ENCODE measurements at regions not wholly inside any gene's neighbourhood (a gene's known extent, or its start where the extent isn't known, plus 50 kb on each side); places are given as distances from the start of the nearest gene placed in this dataset.

DNA sequence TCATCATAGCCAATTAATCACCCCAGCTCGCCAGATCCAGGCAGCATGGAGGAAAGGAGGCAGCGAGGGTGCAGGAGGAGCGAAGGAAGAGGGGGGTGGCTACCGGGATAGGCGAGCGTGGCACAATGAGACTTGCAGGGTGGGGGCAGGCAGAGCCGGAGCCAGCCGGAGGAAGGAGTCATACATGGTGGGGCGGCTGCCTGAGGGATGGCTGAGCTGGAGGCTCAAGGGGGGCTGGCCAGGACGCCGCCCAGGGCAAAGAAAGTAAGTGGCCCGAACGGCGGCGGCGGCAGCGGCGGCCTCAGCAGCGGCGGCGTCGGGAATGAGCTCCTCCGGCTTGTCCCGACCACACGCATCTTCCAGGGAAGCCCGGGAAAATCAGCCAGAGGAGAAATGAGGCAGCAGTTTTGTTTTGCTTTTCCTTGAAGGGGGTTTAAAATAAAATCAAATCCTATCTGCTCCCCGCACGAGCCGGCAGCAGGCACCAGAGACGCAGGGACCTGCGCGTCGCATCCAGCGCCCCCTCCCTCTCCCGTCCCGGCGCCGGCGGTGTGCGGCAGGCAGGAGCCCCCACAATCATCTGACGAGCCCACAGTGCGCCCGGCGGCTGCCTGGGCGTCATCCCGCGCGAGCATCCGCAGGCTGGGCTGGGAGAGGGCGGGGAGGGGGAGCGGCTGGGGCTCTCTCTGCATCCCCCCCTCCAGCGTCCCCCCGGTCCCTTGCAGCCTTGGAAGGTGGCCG, 263.6 kb downstream of the CTTN start:
- DNase-seq = no peak

- no peak for DNase-seq
These were observed 264.4 kb downstream of the CTTN start for GRCh38 chr11:70662691-70663098.

- no peak for DNase-seq
These were observed 265.5 kb downstream of the CTTN start for GRCh38 chr11:70663815-70664214.

GRCh38 chr11:70666311-70666710, 268.0 kb downstream of the CTTN start:
- DNase-seq = no peak

DNA sequence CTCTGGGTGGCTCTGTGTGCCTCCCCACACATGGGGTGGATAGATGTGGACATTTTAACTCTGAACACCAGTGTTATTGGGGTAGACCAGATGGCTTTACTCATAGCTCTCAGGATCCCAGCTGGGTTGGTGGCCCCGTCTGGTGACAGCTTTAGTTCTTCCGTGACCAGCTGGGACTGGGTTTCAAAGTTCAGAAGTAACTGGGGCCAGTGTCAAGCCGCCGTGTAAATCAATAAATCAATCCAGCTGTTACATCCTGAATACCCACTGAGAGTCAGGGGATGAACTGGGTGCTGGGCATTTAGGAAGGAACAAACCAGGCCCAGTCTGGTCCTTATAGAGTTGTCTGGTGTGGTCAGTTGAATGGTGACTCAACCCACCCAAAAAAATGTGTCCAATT, 269.4 kb downstream of the CTTN start:
- DNase-seq = no peak

DNA sequence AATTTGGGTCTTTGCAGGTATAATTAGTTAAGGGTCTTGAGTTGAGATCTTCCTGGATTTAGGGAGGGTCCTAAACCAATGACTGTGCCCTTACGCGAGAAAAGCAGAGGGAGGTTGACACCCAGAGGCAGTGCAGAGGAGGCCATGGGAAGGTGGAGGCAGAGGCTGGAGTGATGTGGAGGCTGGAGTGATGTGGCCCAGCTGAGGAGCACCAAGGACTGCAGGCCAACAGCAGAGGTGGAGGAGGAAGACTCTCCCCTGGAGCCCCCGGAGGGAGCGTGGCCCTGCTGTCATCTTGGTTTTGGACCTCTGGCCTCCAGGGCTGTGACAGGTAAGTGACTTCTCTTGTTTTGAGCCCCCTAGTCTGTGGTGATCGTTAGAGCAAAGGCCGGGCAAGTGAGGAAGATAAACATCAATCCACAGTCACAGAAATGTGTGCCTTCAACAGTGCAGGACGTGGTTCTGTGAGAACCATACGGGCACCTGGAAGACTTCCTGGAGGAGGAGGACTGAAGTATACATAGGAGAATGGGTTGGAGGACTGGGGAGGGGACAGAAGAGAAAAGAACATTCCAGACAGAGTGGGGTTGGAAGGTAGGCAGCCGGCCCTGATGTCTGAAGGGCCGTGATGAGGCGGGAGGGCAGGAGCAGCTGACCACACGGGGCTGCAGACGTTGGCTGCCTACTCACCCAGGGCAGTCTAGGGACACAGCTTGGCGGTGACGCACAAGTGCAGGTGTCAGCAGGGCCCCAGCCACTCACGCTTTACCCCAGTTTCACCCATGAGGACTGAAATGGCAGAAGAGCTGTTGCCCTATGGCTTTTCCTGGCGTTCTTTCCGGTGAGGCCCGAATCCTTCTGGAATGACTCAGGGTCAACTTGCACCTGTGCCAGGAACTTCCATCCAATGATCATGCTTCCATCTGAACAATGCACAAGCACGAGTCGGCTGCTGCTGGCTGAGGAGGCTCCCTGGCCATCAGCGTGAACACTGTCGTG, 270.2 kb downstream of the CTTN start:
- DNase-seq = no peak

- DNase-seq = no peak
These were observed 271.0 kb downstream of the CTTN start for GRCh38 chr11:70669281-70669680.

- no peak for DNase-seq
These were observed 271.7 kb downstream of the CTTN start for GRCh38 chr11:70669871-70670675.

GRCh38 chr11:70670676-70671034, 272.3 kb downstream of the CTTN start:
- DNase-seq = no peak

GRCh38 chr11:70671083-70671482, 272.8 kb downstream of the CTTN start:
- no peak for DNase-seq

DNA sequence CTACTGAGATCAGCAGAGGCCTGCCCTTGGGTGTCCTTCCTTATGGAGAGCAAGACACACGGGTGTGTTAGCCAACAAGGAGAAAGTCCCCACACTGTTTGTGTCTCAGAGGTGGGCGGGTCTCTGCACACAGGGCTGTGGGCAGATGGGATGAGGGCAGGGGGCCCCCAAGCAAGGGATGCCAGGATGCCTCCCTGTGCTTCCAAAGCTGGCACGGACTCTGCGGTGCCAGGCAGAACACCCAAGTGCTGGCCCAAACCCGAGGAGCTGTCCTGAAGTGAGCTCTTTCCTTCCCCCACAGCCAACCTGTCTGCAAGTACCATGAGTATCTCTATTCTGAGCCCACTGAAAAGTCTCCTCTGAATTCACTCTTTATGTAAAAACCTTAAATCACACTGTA, 273.3 kb downstream of the CTTN start:
- DNase-seq = no peak

- DNase-seq = no peak
These were observed 274.8 kb downstream of the CTTN start for GRCh38 chr11:70672991-70673653.

DNA sequence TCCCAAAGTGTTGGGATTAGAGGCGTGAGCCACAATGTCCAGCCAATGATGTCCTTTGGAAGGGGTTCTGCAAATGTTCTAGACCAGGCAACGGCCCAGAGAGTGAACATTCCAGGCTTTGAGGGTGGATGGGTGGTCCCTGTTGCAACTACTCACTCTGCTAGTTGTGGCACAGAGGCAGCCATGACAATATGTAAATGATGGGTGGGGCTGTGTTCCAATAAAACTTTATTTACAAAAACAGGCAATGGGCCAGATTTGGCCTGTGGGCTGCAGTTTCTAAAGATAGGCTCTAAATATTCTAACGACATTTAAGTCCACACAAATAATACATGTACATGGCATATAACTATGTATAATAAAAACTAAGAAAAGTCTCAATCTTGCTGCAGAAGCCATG, 276.3 kb downstream of the CTTN start:
- no peak for DNase-seq

- DNase-seq = peak; percentile 21
These were observed 277.5 kb downstream of the CTTN start for GRCh38 chr11:70675697-70676374.

- DNase-seq = no peak
These were observed 279.0 kb downstream of the CTTN start for GRCh38 chr11:70677232-70677916.

DNA sequence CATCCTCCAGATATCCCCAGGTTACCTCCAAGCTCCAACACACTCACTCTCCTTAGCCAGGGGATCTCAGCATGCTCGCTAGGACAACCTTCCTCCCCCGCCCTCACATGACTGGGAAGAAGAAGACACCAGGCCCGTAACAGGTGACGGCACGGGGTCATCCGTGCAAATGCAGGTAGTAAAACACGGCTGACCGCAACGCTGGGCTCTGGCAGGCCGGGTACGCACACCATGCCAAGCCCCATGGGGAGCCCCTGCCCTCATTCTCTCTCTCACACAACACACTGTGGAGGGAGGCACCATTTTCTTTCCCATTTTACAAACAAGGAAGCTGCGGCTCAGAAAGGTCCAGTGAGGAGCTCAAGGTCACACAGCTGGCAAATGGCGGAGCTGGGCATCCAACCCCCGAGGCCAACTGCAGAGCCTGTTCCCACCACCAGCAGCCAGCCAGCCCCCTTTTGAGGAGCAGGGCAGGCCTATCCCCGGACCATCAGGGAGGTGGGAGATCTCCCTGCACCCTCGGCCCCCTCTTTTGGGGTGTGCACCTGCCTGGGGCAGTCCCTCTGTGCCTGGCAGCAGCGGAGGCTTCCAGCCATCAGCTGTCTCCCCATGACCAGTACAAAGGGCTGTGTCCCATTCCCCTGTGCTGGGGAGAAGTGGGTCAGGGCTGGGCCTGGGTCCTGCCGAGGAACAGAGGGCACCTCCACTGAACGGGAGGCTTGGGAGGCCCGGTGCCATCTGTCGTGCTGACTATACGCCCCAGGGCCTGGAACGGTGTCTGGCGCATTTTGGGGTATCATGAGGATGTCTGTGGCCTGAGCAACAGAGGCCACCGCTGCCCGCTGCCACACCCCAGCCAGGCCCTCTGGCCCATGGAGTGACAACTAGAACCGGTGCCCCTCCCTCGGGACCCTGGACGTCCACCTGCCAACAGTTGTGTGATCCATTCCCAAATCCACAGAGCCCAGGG, 280.9 kb downstream of the CTTN start:
- DNase-seq = no peak

DNA sequence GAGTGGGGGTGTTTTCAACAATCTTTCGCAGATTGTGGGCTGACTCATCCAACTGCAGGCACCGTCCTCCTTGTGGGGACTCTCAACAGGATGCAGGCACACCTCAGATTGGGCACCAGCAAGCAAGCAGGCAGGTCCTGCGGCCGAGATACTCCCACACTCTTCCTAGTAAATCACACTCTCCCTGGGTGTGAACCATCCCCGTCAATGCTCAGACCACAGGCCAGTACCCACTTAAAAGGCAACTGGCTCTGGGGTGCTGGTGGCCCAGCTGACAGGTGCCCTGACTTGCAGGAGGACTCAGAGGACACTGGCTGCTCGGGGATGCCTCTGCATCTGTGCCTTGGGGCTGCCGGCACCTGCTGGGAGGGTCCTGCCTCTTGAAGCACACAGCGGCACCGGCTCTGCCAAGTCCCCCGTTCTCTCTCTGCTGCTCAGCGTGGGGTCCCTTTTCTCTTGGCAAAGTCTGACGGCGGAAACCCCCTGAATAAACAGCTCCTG, 282.5 kb downstream of the CTTN start:
- DNase-seq = no peak

DNA sequence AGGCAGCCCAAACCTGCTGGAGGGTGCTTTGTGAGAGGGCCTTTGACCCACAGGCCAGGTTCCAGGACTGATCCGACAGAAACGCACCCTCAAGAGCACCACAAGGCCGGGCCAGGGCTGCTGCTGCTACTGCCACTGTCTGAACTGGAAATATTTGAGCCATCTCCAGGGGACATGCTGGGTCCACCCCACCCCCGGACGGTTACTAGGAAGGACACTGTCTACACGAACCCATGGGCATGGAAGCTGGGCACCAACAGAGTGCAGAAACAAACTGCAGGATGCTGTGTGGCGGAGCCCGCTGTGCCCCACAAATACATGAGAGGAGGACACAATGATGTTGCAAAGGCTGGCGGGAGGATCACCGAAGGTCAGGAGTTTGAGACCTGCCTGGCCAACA, 283.7 kb downstream of the CTTN start:
- no peak for DNase-seq

DNA sequence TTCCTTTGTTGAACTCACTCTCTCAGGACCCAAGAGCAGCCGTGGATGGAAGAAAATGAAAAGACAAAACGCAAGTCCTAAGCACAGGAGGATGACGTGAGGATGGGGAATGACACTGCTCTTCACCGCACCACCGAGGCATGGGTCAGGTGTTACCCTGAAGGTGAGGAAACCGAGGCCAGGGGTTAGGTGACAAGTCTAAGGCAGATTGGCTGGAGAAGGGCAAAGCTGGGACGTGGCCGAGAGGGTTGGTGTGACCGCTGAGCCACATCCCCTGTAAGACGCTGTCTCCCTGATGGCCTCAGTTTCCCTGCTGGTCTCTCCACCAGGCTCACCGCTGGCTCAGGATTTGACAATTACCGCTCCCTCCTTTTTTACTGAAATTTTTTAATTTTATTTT, 284.4 kb downstream of the CTTN start:
- DNase-seq = no peak

DNA sequence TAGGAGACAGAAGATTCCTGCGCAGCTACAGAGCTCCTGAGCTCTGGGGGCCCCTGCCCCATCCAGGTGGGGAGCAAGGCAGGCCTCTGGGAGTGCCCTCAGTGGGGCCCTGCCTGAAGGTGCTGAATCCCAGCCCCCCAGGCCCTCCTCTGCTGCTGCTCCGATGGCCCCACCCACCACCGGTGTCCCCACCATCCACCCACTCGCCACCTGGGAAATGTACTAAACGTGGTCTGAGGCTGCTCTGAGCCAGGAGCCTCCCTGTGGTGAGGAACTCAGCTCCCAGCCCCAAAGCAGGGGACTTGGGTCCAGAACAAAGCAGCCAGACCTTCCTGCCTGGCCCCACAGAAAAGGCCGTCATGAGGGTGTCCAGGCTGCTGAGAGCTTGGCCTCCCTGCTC, 289.4 kb downstream of the CTTN start:
- DNase-seq = no peak
